ENCODE measurements at regions not wholly inside any gene's neighbourhood (a gene's known extent, or its start where the extent isn't known, plus 50 kb on each side); places are given as distances from the start of the nearest gene placed in this dataset.

DNA sequence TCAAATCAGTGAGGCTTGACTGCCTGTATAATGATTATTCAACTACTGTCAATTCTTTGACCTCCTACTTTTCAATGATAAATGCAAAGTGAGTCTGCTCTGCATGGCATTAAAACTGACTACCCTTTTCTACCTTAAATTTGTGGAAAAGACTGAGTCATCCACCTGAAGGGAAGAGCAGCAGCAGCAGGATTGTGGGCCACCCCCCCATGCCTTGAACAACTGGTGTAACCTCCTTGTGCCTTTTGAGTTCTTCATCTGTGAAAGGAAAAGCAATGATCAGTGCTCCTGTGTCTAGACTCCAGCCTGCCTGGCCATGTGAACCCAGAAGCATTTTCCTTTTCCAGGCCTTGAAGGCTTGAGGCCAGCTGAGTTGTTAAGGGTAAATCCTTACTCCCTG, 102.9 kb downstream of the OSR1 start:
- no peak for TF ChIP-seq SPI1 (IDR thresholded peaks at IDR 0.05; ENCODE audit: borderline replicate concordance, low read depth)
- TF ChIP-seq, protein P1, sequence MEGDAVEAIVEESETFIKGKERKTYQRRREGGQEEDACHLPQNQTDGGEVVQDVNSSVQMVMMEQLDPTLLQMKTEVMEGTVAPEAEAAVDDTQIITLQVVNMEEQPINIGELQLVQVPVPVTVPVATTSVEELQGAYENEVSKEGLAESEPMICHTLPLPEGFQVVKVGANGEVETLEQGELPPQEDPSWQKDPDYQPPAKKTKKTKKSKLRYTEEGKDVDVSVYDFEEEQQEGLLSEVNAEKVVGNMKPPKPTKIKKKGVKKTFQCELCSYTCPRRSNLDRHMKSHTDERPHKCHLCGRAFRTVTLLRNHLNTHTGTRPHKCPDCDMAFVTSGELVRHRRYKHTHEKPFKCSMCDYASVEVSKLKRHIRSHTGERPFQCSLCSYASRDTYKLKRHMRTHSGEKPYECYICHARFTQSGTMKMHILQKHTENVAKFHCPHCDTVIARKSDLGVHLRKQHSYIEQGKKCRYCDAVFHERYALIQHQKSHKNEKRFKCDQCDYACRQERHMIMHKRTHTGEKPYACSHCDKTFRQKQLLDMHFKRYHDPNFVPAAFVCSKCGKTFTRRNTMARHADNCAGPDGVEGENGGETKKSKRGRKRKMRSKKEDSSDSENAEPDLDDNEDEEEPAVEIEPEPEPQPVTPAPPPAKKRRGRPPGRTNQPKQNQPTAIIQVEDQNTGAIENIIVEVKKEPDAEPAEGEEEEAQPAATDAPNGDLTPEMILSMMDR (IDR thresholded peaks at IDR 0.05; ENCODE audit: insufficient read depth, low read length) = no peak
